GM12878 (cell line): ENCODE measurements at regions not wholly inside any gene's neighbourhood (a gene's known extent, or its start where the extent isn't known, plus 50 kb on each side); places are given as distances from the start of the nearest gene placed in this dataset.

Source experiments
- ATAC-seq: fragments of 200-7000 bp; cut with Tn5 transposase; 3 replicates; pipeline ENCODE4 v1.9.1; 2020; ENCODE audit warnings: mild to moderate bottlenecking, moderate library complexity
- BruUV-seq: library from RNA; stranded (reverse); fragments of 400-500 nt; replicated peaks from 2 replicates; lab custom pipeline; 2021; lab: Mats Ljungman, UMichigan
- CTCF ChIA-PET: fragments of 300-600 bp; sonication (Branson Sonifier 250); formaldehyde crosslinking; extraction: SDS; loops from one replicate; lab custom pipeline; 2021; ENCODE audit warnings: inconsistent platforms; lab: Yijun Ruan, JAX
- POLR2A ChIA-PET: fragments of 350-600 bp; formaldehyde crosslinking; extraction: SDS; loops from one replicate; lab custom pipeline; 2021; ENCODE audit warnings: inconsistent platforms; lab: Charles Lee
- RAD21 ChIA-PET: fragments of 300-600 bp; sonication (Branson Sonifier 250); formaldehyde crosslinking; loops from one replicate; lab custom pipeline; 2023; ENCODE audit warnings: antibody characterized with exemption; ENCODE audit not compliant: unreplicated experiment; lab: Charles Lee
- SMC1A ChIA-PET: fragments of 300-600 bp; sonication (Branson Sonifier 250); formaldehyde crosslinking; loops from one replicate; lab custom pipeline; 2023; ENCODE audit not compliant: unreplicated experiment, uncharacterized antibody; lab: Charles Lee
- DNase-seq: peaks from one replicate; pipeline ENCODE4 v3.0.0-alpha.2; 2011; ENCODE audit warnings: low read depth, low spot score
- FAIRE-seq: peaks from 3 replicates; lab custom pipeline; 2011; peaks lifted over from hg19 to GRCh38; lab: Jason Lieb, UNC
- H2AFZ ChIP-seq: 2 replicates; pipeline ENCODE4 v1.6.0; 2011; ENCODE audit warnings: low read depth, low read length, control low read depth; ENCODE audit not compliant: control insufficient read depth
- H3K27ac ChIP-seq: 2 replicates; pipeline ENCODE4 v1.5.1; 2011; ENCODE audit warnings: control low read depth; ENCODE audit not compliant: control insufficient read depth, insufficient read depth
- H3K27me3 ChIP-seq, 2 experiments: replicated peaks in 1 of 2; 2 replicates each; pipeline versions ENCODE4 v1.6.0 to v1.6.1; 2011; ENCODE audit warnings: low read length in 1 of 2; ENCODE audit not compliant: control insufficient read depth in 2 of 2, insufficient read depth in 2 of 2
- H3K36me3 ChIP-seq, 2 experiments: 2 replicates each; pipeline ENCODE4 v1.5.1; 2011; ENCODE audit warnings: low read length in 1 of 2; ENCODE audit not compliant: control insufficient read depth in 2 of 2, insufficient read depth in 2 of 2
- H3K4me1 ChIP-seq: 2 replicates; pipeline ENCODE4 v1.6.1; 2011; ENCODE audit warnings: mild to moderate bottlenecking, low read length, moderate library complexity, mixed read lengths; ENCODE audit not compliant: control insufficient read depth, insufficient read depth
- H3K4me2 ChIP-seq: 2 replicates; pipeline ENCODE4 v1.6.0; 2011; ENCODE audit warnings: control low read depth; ENCODE audit not compliant: control insufficient read depth, insufficient read depth
- H3K4me3 ChIP-seq: fragments of 200-600 bp; sonication (generic); 2 replicates; pipeline ENCODE4 v1.5.1; 2016
- H3K79me2 ChIP-seq: 2 replicates; pipeline ENCODE4 v1.6.0; 2011; ENCODE audit warnings: low read length; ENCODE audit not compliant: control insufficient read depth, insufficient read depth
- H3K9ac ChIP-seq: 2 replicates; pipeline ENCODE4 v1.8.0; 2011; ENCODE audit warnings: low read length, control low read depth, mixed read lengths; ENCODE audit not compliant: control insufficient read depth, insufficient read depth
- H3K9me3 ChIP-seq: replicated peaks from 3 replicates; pipeline ENCODE4 v1.5.1; 2011; ENCODE audit warnings: mild to moderate bottlenecking, low read length; ENCODE audit not compliant: control insufficient read depth, insufficient read depth
- H4K20me1 ChIP-seq: 2 replicates; pipeline ENCODE4 v1.6.0; 2011; ENCODE audit not compliant: control insufficient read depth, insufficient read depth
- BHLHE40 ChIP-seq, 2 experiments: fragments of 450-650 bp in 1 of 2; IDR thresholded peaks; 2 replicates each; pipeline ENCODE4 v1.6.1; 2011 to 2017; ENCODE audit warnings: low read depth in 2 of 2, borderline replicate concordance in 1 of 2, improper control_type of control experiment in 1 of 2, low read length in 1 of 2, mild to moderate bottlenecking in 1 of 2
- EGR1 ChIP-seq, 2 experiments: IDR thresholded peaks; 1 replicate in 1 of 2; 2 replicates in 1 of 2; pipeline ENCODE4 v1.6.1; 2011 to 2012; ENCODE audit warnings: low read depth in 2 of 2, low read length in 2 of 2, borderline replicate concordance in 1 of 2, mild to moderate bottlenecking in 1 of 2, moderate library complexity in 1 of 2
- FOS ChIP-seq: IDR thresholded peaks from 3 replicates; pipeline ENCODE4 v1.6.1; 2011; ENCODE audit warnings: borderline replicate concordance; ENCODE audit not compliant: insufficient read length; ENCODE audit errors: extremely low read depth
- FOXK2 ChIP-seq: fragments of 450-650 bp; IDR thresholded peaks from 2 replicates; pipeline ENCODE4 v1.6.1; 2017; ENCODE audit warnings: mild to moderate bottlenecking, moderate library complexity
- GATAD2B ChIP-seq: fragments of 450-650 bp; conservative IDR thresholded peaks from 2 replicates; pipeline ENCODE4 v1.6.1; 2017; ENCODE audit warnings: low read depth, mild to moderate bottlenecking, moderate library complexity
- IRF4 ChIP-seq: IDR thresholded peaks from 2 replicates; pipeline ENCODE4 v1.6.1; 2011; ENCODE audit warnings: low read depth, low read length
- JUNB ChIP-seq: IDR thresholded peaks from 2 replicates; pipeline ENCODE4 v1.6.1; 2016; ENCODE audit warnings: antibody characterized with exemption, mild to moderate bottlenecking
- MEF2A ChIP-seq: IDR thresholded peaks from 2 replicates; pipeline ENCODE4 v1.6.1; 2011; ENCODE audit warnings: low read depth, mild to moderate bottlenecking, low read length, moderate library complexity; ENCODE audit not compliant: insufficient read depth
- REST ChIP-seq: IDR thresholded peaks from 2 replicates; pipeline ENCODE4 v1.6.1; 2012; ENCODE audit warnings: mild to moderate bottlenecking, low read depth, low read length
- STAT3 ChIP-seq: IDR thresholded peaks from 2 replicates; pipeline ENCODE4 v1.6.1; 2011; ENCODE audit warnings: low read depth, low read length, improper control_type of control experiment
- ZNF384 ChIP-seq: IDR thresholded peaks from 2 replicates; pipeline ENCODE4 v1.6.1; 2012; ENCODE audit warnings: low read depth, mild to moderate bottlenecking, low read length, improper control_type of control experiment, borderline replicate concordance
- ZNF687 ChIP-seq: fragments of 450-650 bp; IDR thresholded peaks from 2 replicates; pipeline ENCODE4 v1.6.1; 2017; ENCODE audit warnings: mild to moderate bottlenecking, moderate library complexity
- WGBS: methylation state at CpG from one replicate; pipeline ENCODE4 v1.1.6; 2016; ENCODE audit warnings: low lambda C conversion rate; ENCODE audit not compliant: insufficient replicate concordance, insufficient coverage; ENCODE audit errors: missing lambda C conversion rate; 5-methylcytosine and 5-hydroxymethylcytosine counted together
- in situ Hi-C: fragments of 300-500 bp; cut with MboI; formaldehyde crosslinking; loops from 9 replicates; pipeline ENCODE4 v1.14.3; 2018; ENCODE audit warnings: mixed read lengths
- intact Hi-C: fragments of 100-400 bp; cut with micrococcal nuclease; formaldehyde crosslinking; loops from one replicate; pipeline ENCODE4 v1.14.2; 2022; ENCODE audit not compliant: unreplicated experiment
- TF ChIP-seq, protein P1 (sequence below): IDR thresholded peaks from 2 replicates; pipeline ENCODE4 v1.6.1; 2012; ENCODE audit warnings: low read depth, low read length, improper control_type of control experiment

DNA sequence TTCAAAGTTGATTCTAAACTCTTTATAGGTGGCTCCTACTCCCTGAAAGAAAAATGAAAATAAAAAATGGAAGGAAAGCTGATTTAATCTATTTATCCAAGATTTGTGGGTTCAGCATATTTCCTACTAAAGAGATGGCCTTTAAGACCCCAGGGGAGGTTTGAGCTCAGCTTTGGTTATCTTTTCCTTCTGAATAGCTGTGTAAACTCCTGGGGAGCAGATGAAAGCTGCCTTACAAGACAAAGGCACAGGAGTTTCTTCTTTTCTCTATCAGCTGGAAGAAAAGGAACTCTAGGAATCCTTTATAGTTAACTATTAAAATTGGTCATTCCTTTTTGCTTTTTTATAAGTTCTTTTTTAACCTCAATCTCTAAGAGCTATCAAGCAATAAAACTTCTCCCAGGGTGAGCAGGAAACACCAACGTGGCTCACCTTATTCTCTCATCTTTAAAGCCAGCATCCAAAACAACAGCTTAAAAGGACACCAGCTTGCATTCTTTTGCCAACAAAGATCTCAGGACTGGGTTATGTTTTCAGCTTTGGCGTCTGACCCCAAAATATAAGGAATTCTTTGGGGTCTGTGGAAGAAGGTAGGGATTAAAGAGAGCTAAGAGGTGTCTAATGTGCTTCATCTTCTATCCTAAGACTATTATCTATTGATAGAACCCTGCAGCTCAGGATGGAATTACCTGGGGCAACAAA lies 371.7 kb upstream of the KITLG start:
- H3K9ac ChIP-seq: no peak overlapping the region
- ChIA-PET RAD21 (no interaction called here), SMC1A (interaction anchor here (0.7 to 1.5 kb wide), 2 partner anchors 16 to 17 kb away, joined by 3 to 4 read pairs; no protein-coding TSS in a partner anchor), CTCF (interaction anchor here (0.7 kb wide), 1 partner anchor 126 kb away, joined by 3 read pairs; no protein-coding TSS in a partner anchor), POLR2A (interaction anchor here (1.3 kb wide), 1 partner anchor 41 kb away, joined by 3 read pairs; no protein-coding TSS in a partner anchor)
- H4K20me1 ChIP-seq: no peaks in the 10 kb centered on the region
- FAIRE-seq (no peak), ATAC-seq (no peak), DNase-seq (no peak)
- in situ Hi-C loops: no loop called here
- H3K27me3 ChIP-seq: no peaks in the 10 kb centered on the region
- H3K4me1 ChIP-seq: no peaks in the 10 kb centered on the region
- intact Hi-C loops: no loop called here
- WGBS: 3% methylated on average over 2 of the region's 2 CpGs
- H3K9me3 ChIP-seq: no peaks in the 10 kb centered on the region
- H3K79me2 ChIP-seq: no peaks in the 10 kb centered on the region
- H3K36me3 ChIP-seq: no peaks in the 10 kb centered on the region
- BruUV-seq: no TSS peak
- H3K4me2 ChIP-seq: no peak overlapping the region
- no peak overlapping the region for H3K4me3 ChIP-seq
- no peak overlapping the region for H3K27ac ChIP-seq
- H2AFZ ChIP-seq: no peak overlapping the region
- TF ChIP-seq EGR1 (IDR thresholded peaks at IDR 0.05; ENCODE audit: borderline replicate concordance in 1 of 2, low read depth in 2 of 2, low read length in 2 of 2) (no peak), ZNF687 (no peak), FOXK2 (no peak), JUNB (no peak), STAT3 (no peak), GATAD2B (no peak), REST (no peak), BHLHE40 (IDR thresholded peaks at IDR 0.05; ENCODE audit: borderline replicate concordance in 1 of 2, low read depth in 2 of 2, low read length in 1 of 2) (no peak), ZNF384 (no peak), FOS (no peak), MEF2A (no peak), IRF4 (no peak)
- TF ChIP-seq, protein P1, sequence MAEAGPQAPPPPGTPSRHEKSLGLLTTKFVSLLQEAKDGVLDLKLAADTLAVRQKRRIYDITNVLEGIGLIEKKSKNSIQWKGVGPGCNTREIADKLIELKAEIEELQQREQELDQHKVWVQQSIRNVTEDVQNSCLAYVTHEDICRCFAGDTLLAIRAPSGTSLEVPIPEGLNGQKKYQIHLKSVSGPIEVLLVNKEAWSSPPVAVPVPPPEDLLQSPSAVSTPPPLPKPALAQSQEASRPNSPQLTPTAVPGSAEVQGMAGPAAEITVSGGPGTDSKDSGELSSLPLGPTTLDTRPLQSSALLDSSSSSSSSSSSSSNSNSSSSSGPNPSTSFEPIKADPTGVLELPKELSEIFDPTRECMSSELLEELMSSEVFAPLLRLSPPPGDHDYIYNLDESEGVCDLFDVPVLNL: no peak
